ENCODE measurements at regions not wholly inside any gene's neighbourhood (a gene's known extent, or its start where the extent isn't known, plus 50 kb on each side); places are given as distances from the start of the nearest gene placed in this dataset.

- Histone ChIP-seq H3K79me2 (ENCODE audit: low read length) (no peaks in the 10 kb centered on the region), H3K9me2 (replicated peaks; ENCODE audit: insufficient read depth, low read length) (no peaks in the 10 kb centered on the region), H3K4me2 (ENCODE audit: low read depth, low read length) (no peak overlapping the region), H3K9me3 (replicated peaks; ENCODE audit: insufficient read depth, low read length) (no peaks in the 10 kb centered on the region), H4K20me1 (ENCODE audit: insufficient read depth, low read length) (no peaks in the 10 kb centered on the region), H3K27ac (ENCODE audit: low read length) (no peak overlapping the region), H3K9ac (ENCODE audit: low read length) (no peak overlapping the region), H2AFZ (ENCODE audit: low read length) (no peak overlapping the region), H3K27me3 (replicated peaks; ENCODE audit: insufficient read depth, low read length) (peaks cover 22% of the 10 kb centered on the region), H3F3A (ENCODE audit: insufficient read depth, low read length) (no peaks in the 10 kb centered on the region), H3K4me3 (ENCODE audit: low read length) (no peak overlapping the region), H3K4me1 (ENCODE audit: low read length) (no peaks in the 10 kb centered on the region), H3K36me3 (replicated peaks; ENCODE audit: insufficient read depth, low read length) (no peaks in the 10 kb centered on the region)
- DNase-seq: no peak
- TF ChIP-seq, protein P1, sequence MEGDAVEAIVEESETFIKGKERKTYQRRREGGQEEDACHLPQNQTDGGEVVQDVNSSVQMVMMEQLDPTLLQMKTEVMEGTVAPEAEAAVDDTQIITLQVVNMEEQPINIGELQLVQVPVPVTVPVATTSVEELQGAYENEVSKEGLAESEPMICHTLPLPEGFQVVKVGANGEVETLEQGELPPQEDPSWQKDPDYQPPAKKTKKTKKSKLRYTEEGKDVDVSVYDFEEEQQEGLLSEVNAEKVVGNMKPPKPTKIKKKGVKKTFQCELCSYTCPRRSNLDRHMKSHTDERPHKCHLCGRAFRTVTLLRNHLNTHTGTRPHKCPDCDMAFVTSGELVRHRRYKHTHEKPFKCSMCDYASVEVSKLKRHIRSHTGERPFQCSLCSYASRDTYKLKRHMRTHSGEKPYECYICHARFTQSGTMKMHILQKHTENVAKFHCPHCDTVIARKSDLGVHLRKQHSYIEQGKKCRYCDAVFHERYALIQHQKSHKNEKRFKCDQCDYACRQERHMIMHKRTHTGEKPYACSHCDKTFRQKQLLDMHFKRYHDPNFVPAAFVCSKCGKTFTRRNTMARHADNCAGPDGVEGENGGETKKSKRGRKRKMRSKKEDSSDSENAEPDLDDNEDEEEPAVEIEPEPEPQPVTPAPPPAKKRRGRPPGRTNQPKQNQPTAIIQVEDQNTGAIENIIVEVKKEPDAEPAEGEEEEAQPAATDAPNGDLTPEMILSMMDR (IDR thresholded peaks at IDR 0.05; ENCODE audit: low read length): no peak
- TF ChIP-seq EZH2 (optimal IDR thresholded peaks at IDR 0.05; ENCODE audit: low read depth, low read length) (no peak), EZH2phosphoT487 (IDR thresholded peaks at IDR 0.05; ENCODE audit: low read length) (no peak)
These were observed 229.6 kb upstream of the DIO3 start for GRCh38 chr14:101331661-101332169.

DNA sequence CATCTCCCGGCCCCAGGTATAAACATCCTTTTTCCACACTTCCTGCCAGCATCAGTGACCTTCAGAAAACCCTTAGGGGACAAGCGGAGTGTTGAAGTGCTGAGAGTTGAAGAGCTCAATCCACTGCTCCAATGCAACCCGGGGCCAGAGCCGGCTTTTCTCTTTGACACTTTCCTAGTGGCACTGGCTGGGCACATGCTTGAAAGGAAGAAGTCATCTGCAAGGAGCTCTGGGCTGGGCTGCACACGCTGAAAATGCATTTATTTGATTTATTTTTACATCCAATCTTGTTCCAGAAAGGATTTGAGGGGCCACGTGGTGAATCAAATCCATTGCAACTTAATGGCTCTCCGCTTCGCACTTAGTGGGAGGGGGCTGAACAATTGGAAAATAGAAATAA is 229.0 kb upstream of the DIO3 start:
- Histone ChIP-seq H4K20me1 (ENCODE audit: insufficient read depth, low read length) (no peaks in the 10 kb centered on the region), H3K27me3 (replicated peaks; ENCODE audit: insufficient read depth, low read length) (peaks cover 23% of the 10 kb centered on the region; the same call in 1 of the 2 replicates), H3K27ac (ENCODE audit: low read length) (no peak overlapping the region), H3K4me3 (ENCODE audit: low read length) (no peak overlapping the region), H3K36me3 (replicated peaks; ENCODE audit: insufficient read depth, low read length) (no peaks in the 10 kb centered on the region), H2AFZ (ENCODE audit: low read length) (no peak overlapping the region), H3K79me2 (ENCODE audit: low read length) (no peaks in the 10 kb centered on the region), H3K9ac (ENCODE audit: low read length) (no peak overlapping the region), H3F3A (ENCODE audit: insufficient read depth, low read length) (no peaks in the 10 kb centered on the region), H3K4me1 (ENCODE audit: low read length) (no peaks in the 10 kb centered on the region), H3K4me2 (ENCODE audit: low read depth, low read length) (no peak overlapping the region), H3K9me2 (replicated peaks; ENCODE audit: insufficient read depth, low read length) (no peaks in the 10 kb centered on the region), H3K9me3 (replicated peaks; ENCODE audit: insufficient read depth, low read length) (no peaks in the 10 kb centered on the region)
- DNase-seq: no peak
- TF ChIP-seq, protein P1 (IDR thresholded peaks at IDR 0.05; ENCODE audit: low read length): no peak
- no peak for TF ChIP-seq EZH2phosphoT487 (IDR thresholded peaks at IDR 0.05; ENCODE audit: low read length)
- no peak for TF ChIP-seq EZH2 (optimal IDR thresholded peaks at IDR 0.05; ENCODE audit: low read depth, low read length)

GRCh38 chr14:101333335-101334280 is 227.7 kb upstream of the DIO3 start:
- H3K27me3 ChIP-seq (replicated peaks; ENCODE audit: insufficient read depth, low read length): peaks cover 24% of the 10 kb centered on the region; the same call in 1 of the 2 replicates
- H4K20me1 ChIP-seq (ENCODE audit: insufficient read depth, low read length): no peaks in the 10 kb centered on the region
- no peaks in the 10 kb centered on the region for H3K36me3 ChIP-seq (replicated peaks; ENCODE audit: insufficient read depth, low read length)
- no peak overlapping the region for H2AFZ ChIP-seq (ENCODE audit: low read length)
- no peak overlapping the region for H3K27ac ChIP-seq (ENCODE audit: low read length)
- TF ChIP-seq, protein P1 (IDR thresholded peaks at IDR 0.05; ENCODE audit: low read length): no peak
- TF ChIP-seq EZH2phosphoT487 (IDR thresholded peaks at IDR 0.05; ENCODE audit: low read length): no peak
- TF ChIP-seq EZH2 (optimal IDR thresholded peaks at IDR 0.05; ENCODE audit: low read depth, low read length): no peak
- no peaks in the 10 kb centered on the region for H3F3A ChIP-seq (ENCODE audit: insufficient read depth, low read length)
- no peaks in the 10 kb centered on the region for H3K79me2 ChIP-seq (ENCODE audit: low read length)
- H3K9me2 ChIP-seq (replicated peaks; ENCODE audit: insufficient read depth, low read length): no peaks in the 10 kb centered on the region
- H3K4me3 ChIP-seq (ENCODE audit: low read length): no peak overlapping the region
- no peak for DNase-seq
- no peaks in the 10 kb centered on the region for H3K9me3 ChIP-seq (replicated peaks; ENCODE audit: insufficient read depth, low read length)
- H3K4me2 ChIP-seq (ENCODE audit: low read depth, low read length): no peak overlapping the region
- H3K9ac ChIP-seq (ENCODE audit: low read length): no peak overlapping the region
- no peaks in the 10 kb centered on the region for H3K4me1 ChIP-seq (ENCODE audit: low read length)

Measured in MM.1S (cell line).